GM23338 (cell line): ENCODE measurements at regions not wholly inside any gene's neighbourhood (a gene's known extent, or its start where the extent isn't known, plus 50 kb on each side); places are given as distances from the start of the nearest gene placed in this dataset.

ENCODE experiments used
- ATAC-seq: fragments of 200-7000 bp; cut with Tn5 transposase; 3 replicates; pipeline ENCODE4 v1.9.1; 2020
- DNase-seq: peaks from one replicate; pipeline ENCODE4 v3.0.0-alpha.2; 2015; ENCODE audit warnings: low spot score
- H2AFZ ChIP-seq: fragments of 200-600 bp; sonication (generic); 2 replicates; pipeline ENCODE4 v1.8.0; 2016; ENCODE audit warnings: antibody characterized with exemption, mild to moderate bottlenecking, moderate library complexity
- H3F3A ChIP-seq: fragments of 200-600 bp; sonication (generic); replicated peaks from 2 replicates; pipeline ENCODE4 v1.8.0; 2017; ENCODE audit warnings: antibody characterized with exemption, mixed run types, low read depth
- H3K27ac ChIP-seq: fragments of 200-600 bp; sonication (generic); 2 replicates; pipeline ENCODE4 v1.6.1; 2016; ENCODE audit warnings: low read depth
- H3K27me3 ChIP-seq: fragments of 200-600 bp; sonication (generic); 2 replicates; pipeline ENCODE4 v1.8.0; 2016; ENCODE audit warnings: mild to moderate bottlenecking, mixed run types, moderate library complexity; ENCODE audit not compliant: insufficient read depth
- H3K36me3 ChIP-seq: fragments of 200-600 bp; sonication (generic); 2 replicates; pipeline ENCODE4 v1.8.0; 2016; ENCODE audit warnings: mild to moderate bottlenecking; ENCODE audit not compliant: insufficient read depth
- H3K4me1 ChIP-seq: fragments of 200-600 bp; sonication (generic); 2 replicates; pipeline ENCODE4 v1.8.0; 2016; ENCODE audit warnings: mild to moderate bottlenecking, moderate library complexity; ENCODE audit not compliant: insufficient read depth
- H3K4me2 ChIP-seq: fragments of 200-600 bp; sonication (generic); 2 replicates; pipeline ENCODE4 v1.7.1; 2017; ENCODE audit warnings: mixed run types
- H3K4me3 ChIP-seq: fragments of 200-600 bp; sonication (generic); 2 replicates; pipeline ENCODE4 v1.6.1; 2016; ENCODE audit warnings: mixed run types
- H3K79me2 ChIP-seq: fragments of 200-600 bp; sonication (generic); replicated peaks from 2 replicates; pipeline ENCODE4 v1.8.0; 2017; ENCODE audit warnings: mild to moderate bottlenecking; ENCODE audit not compliant: insufficient read depth
- H3K9me2 ChIP-seq: fragments of 200-600 bp; sonication (generic); 2 replicates; pipeline ENCODE4 v1.8.0; 2017; ENCODE audit not compliant: insufficient read depth
- H4K20me1 ChIP-seq: fragments of 200-600 bp; sonication (generic); replicated peaks from 2 replicates; pipeline ENCODE4 v1.8.0; 2017; ENCODE audit warnings: mild to moderate bottlenecking; ENCODE audit not compliant: insufficient read depth
- H3K27ac Mint-ChIP-seq: 2 replicates; pipeline ENCODE4 v1.8.0; 2020; ENCODE audit warnings: inconsistent platforms, mild to moderate bottlenecking, moderate library complexity, mixed read lengths
- H3K27me3 Mint-ChIP-seq: 3 replicates; pipeline ENCODE4 v1.8.0; 2022; ENCODE audit warnings: low read depth, mild to moderate bottlenecking, moderate library complexity, mixed read lengths, inconsistent platforms; ENCODE audit not compliant: insufficient read depth, poor library complexity
- H3K36me3 Mint-ChIP-seq: 3 replicates; pipeline ENCODE4 v1.8.0; 2021; ENCODE audit warnings: low read depth, mild to moderate bottlenecking, inconsistent platforms, moderate library complexity, mixed read lengths
- H3K4me1 Mint-ChIP-seq: 3 replicates; pipeline ENCODE4 v1.8.0; 2020; ENCODE audit warnings: mild to moderate bottlenecking, inconsistent platforms, mixed read lengths
- H3K4me3 Mint-ChIP-seq: 3 replicates; pipeline ENCODE4 v1.8.0; 2021; ENCODE audit warnings: moderate library complexity, mild to moderate bottlenecking, inconsistent platforms, mixed read lengths
- H3K9me3 Mint-ChIP-seq: 3 replicates; pipeline ENCODE4 v1.8.0; 2020; ENCODE audit warnings: moderate library complexity, mild to moderate bottlenecking, inconsistent platforms, mixed read lengths
- CREB1 ChIP-seq: fragments of 250-450 bp; sonication (Bioruptor Pico); IDR thresholded peaks from 2 replicates; pipeline ENCODE4 v1.5.0; 2020; ENCODE audit warnings: low read depth, mild to moderate bottlenecking, moderate library complexity
- CTCF ChIP-seq, 2 experiments: fragments of 200-600 bp in 1 of 2; sonication (generic) in 1 of 2; conservative IDR thresholded peaks; 2 replicates each; pipeline versions ENCODE4 v1.5.1 to v1.6.1; 2016 to 2017; ENCODE audit warnings: antibody characterized with exemption in 2 of 2, low read depth in 2 of 2, mild to moderate bottlenecking in 2 of 2, moderate library complexity in 1 of 2
- ETS1 ChIP-seq: IDR thresholded peaks from 2 replicates; pipeline ENCODE4 v1.6.1; 2016; ENCODE audit warnings: antibody characterized with exemption
- EZH2 ChIP-seq: fragments of 200-600 bp; sonication (generic); IDR thresholded peaks from one replicate; pipeline ENCODE4 v1.8.0; 2017; ENCODE audit warnings: antibody characterized with exemption, mild to moderate bottlenecking, low read depth; ENCODE audit not compliant: unreplicated experiment
- EZH2phosphoT487 ChIP-seq: fragments of 200-600 bp; sonication (generic); IDR thresholded peaks from one replicate; pipeline ENCODE4 v1.8.1; 2018; ENCODE audit warnings: antibody characterized with exemption; ENCODE audit not compliant: unreplicated experiment
- JUNB ChIP-seq: IDR thresholded peaks from one replicate; pipeline ENCODE4 v1.6.1; 2016; ENCODE audit warnings: antibody characterized with exemption; ENCODE audit not compliant: unreplicated experiment
- NANOG ChIP-seq: IDR thresholded peaks from 2 replicates; pipeline ENCODE4 v1.6.1; 2016; ENCODE audit warnings: antibody characterized with exemption, borderline replicate concordance
- POLR2AphosphoS5 ChIP-seq: IDR thresholded peaks from 2 replicates; pipeline ENCODE4 v1.6.1; 2016; ENCODE audit warnings: antibody characterized with exemption, low read depth
- REST ChIP-seq: IDR thresholded peaks from one replicate; pipeline ENCODE4 v1.6.1; 2018; ENCODE audit warnings: antibody characterized with exemption; ENCODE audit not compliant: unreplicated experiment
- STAT1 ChIP-seq: IDR thresholded peaks from one replicate; pipeline ENCODE4 v1.6.1; 2016; ENCODE audit warnings: antibody characterized with exemption; ENCODE audit not compliant: unreplicated experiment
- ZNF114 ChIP-seq: fragments of 250-450 bp; sonication (Bioruptor Pico); IDR thresholded peaks from 2 replicates; pipeline ENCODE4 v1.5.0; 2020; ENCODE audit warnings: mild to moderate bottlenecking, moderate library complexity
- ZNF331 ChIP-seq: fragments of 250-450 bp; sonication (Bioruptor Pico); IDR thresholded peaks from 2 replicates; pipeline ENCODE4 v1.5.0; 2020; ENCODE audit warnings: low read depth, mild to moderate bottlenecking, moderate library complexity
- ZNF462 ChIP-seq: fragments of 250-450 bp; sonication (Bioruptor Pico); IDR thresholded peaks from 2 replicates; pipeline ENCODE4 v1.5.0; 2020; ENCODE audit warnings: mild to moderate bottlenecking, moderate library complexity

- no peaks in the 10 kb centered on the region for H3K36me3 ChIP-seq
- H3K4me3 Mint-ChIP-seq: no peak overlapping the region
- H3K27me3 Mint-ChIP-seq: no peaks in the 10 kb centered on the region
- no peaks in the 10 kb centered on the region for H3K9me3 Mint-ChIP-seq
- H3F3A ChIP-seq: no peaks in the 10 kb centered on the region
- H3K27ac ChIP-seq: no peak overlapping the region
- no peak overlapping the region for H2AFZ ChIP-seq
- no peak overlapping the region for H3K4me3 ChIP-seq
- H3K9me2 ChIP-seq: no peaks in the 10 kb centered on the region
- H4K20me1 ChIP-seq: no peaks in the 10 kb centered on the region
- no peaks in the 10 kb centered on the region for H3K4me1 Mint-ChIP-seq
- no peak overlapping the region for H3K4me2 ChIP-seq
- ATAC-seq: no peak
- H3K36me3 Mint-ChIP-seq: no peaks in the 10 kb centered on the region
- H3K27me3 ChIP-seq: no peaks in the 10 kb centered on the region
- no peaks in the 10 kb centered on the region for H3K4me1 ChIP-seq
- no peak for DNase-seq
- no peaks in the 10 kb centered on the region for H3K79me2 ChIP-seq
- no peak overlapping the region for H3K27ac Mint-ChIP-seq
- TF ChIP-seq REST (no peak), POLR2AphosphoS5 (no peak), NANOG (no peak), ZNF331 (no peak), EZH2phosphoT487 (no peak), JUNB (no peak), EZH2 (no peak), ETS1 (no peak), CREB1 (CRISPR knock-in tag) (no peak), STAT1 (no peak), ZNF114 (CRISPR knock-in tag) (no peak), CTCF (conservative IDR thresholded peaks at IDR 0.05; ENCODE audit: low read depth in 2 of 2) (no peak), ZNF462 (CRISPR knock-in tag) (no peak)
These were observed 680.3 kb upstream of the ZNF385D start for GRCh38 chr3:22431334-22431733.
